Common myeloid progenitor, CD34-positive (primary cell): ENCODE measurements at regions not wholly inside any gene's neighbourhood (a gene's known extent, or its start where the extent isn't known, plus 50 kb on each side); places are given as distances from the start of the nearest gene placed in this dataset.

Experiments used
- CTCF ChIA-PET: fragments of 350-600 bp; sonication (Branson Sonifier 250); formaldehyde crosslinking; loops from one replicate; lab custom pipeline; 2021; ENCODE audit warnings: antibody characterized with exemption; lab: Charles Lee
- POLR2A ChIA-PET: fragments of 350-600 bp; sonication (Branson Sonifier 250); formaldehyde crosslinking; loops from one replicate; lab custom pipeline; 2021; ENCODE audit warnings: antibody characterized with exemption; lab: Charles Lee
- DNase-seq, 3 donors: peaks; one replicate each; pipeline versions ENCODE4 v3.0.0 to v3.0.0-alpha.2; 2013
- H3K27ac ChIP-seq, 2 experiments: 1 replicate in 1 of 2; 2 replicates in 1 of 2; pipeline ENCODE4 v1.7.0; 2013; ENCODE audit warnings: inconsistent platforms in 2 of 2, low read length in 2 of 2, mild to moderate bottlenecking in 2 of 2, low read depth in 1 of 2, moderate library complexity in 1 of 2; ENCODE audit not compliant: severe bottlenecking in 2 of 2, insufficient read depth in 1 of 2, poor library complexity in 1 of 2
- H3K27me3 ChIP-seq, 5 experiments: replicated peaks in 2 of 5; 1 replicate in 3 of 5; 2 replicates in 2 of 5; pipeline versions ENCODE4 v1.6.1 to v1.7.0; 2013; ENCODE audit warnings: low read length in 4 of 5, mild to moderate bottlenecking in 2 of 5, moderate library complexity in 2 of 5, inconsistent platforms in 1 of 5; ENCODE audit not compliant: insufficient read depth in 5 of 5, control insufficient read depth in 4 of 5
- H3K36me3 ChIP-seq, 4 experiments: 1 replicate in 2 of 4; 2 replicates in 2 of 4; pipeline versions ENCODE4 v1.6.1 to v1.7.0; 2013; ENCODE audit warnings: low read length in 3 of 4, control low read depth in 1 of 4, mild to moderate bottlenecking in 1 of 4; ENCODE audit not compliant: control insufficient read depth in 4 of 4, insufficient read depth in 4 of 4
- H3K4me1 ChIP-seq, 4 experiments: 1 replicate in 3 of 4; 2 replicates in 1 of 4; pipeline versions ENCODE4 v1.6.1 to v1.7.1; 2013; ENCODE audit warnings: low read length in 3 of 4, mild to moderate bottlenecking in 3 of 4, control low read depth in 1 of 4, inconsistent platforms in 1 of 4, moderate library complexity in 1 of 4; ENCODE audit not compliant: control insufficient read depth in 4 of 4, insufficient read depth in 4 of 4; ENCODE audit errors: control extremely low read depth in 1 of 4
- H3K4me3 ChIP-seq, 7 experiments: 1 replicate in 4 of 7; 2 replicates in 3 of 7; pipeline versions ENCODE4 v1.5.1 to v1.7.0; 2013; ENCODE audit warnings: mild to moderate bottlenecking in 7 of 7, low read length in 6 of 7, moderate library complexity in 6 of 7, inconsistent platforms in 2 of 7, low read depth in 2 of 7, control low read depth in 1 of 7; ENCODE audit not compliant: insufficient read depth in 4 of 7, control insufficient read depth in 1 of 7; ENCODE audit errors: extremely low read depth in 1 of 7
- H3K9me3 ChIP-seq, 5 experiments: 1 replicate in 4 of 5; 2 replicates in 1 of 5; pipeline versions ENCODE4 v1.6.1 to v1.7.1; 2013; ENCODE audit warnings: low read length in 4 of 5, mild to moderate bottlenecking in 2 of 5, inconsistent platforms in 1 of 5, low read depth in 1 of 5, moderate library complexity in 1 of 5; ENCODE audit not compliant: control insufficient read depth in 4 of 5, insufficient read depth in 2 of 5; ENCODE audit errors: control extremely low read depth in 1 of 5
- WGBS: methylation state at CpG from one replicate; pipeline ENCODE4 v1.1.5; 2013; ENCODE audit not compliant: insufficient coverage; 5-methylcytosine and 5-hydroxymethylcytosine counted together

DNA sequence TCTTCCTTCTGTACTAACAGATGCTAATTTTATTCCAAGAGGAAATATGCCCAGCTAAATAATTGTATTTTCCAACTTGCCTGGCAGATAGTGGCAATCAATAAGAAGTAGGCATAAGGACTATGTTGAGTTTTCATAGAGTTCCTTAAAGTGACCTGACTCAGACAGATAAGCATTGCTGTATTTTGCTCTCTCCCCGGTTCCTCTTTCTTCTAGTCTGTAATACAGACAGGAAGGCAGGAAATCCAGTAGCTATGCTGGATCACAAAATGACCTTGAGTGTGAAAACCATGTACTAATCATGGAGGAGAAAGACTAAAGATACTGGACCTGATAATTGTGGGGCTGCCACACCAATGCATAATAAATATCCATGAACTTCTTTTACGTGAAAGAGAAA is 701.7 kb downstream of the CETN3 start:
- peaks cover 0 to 15% (median 2%) of the 10 kb centered on the region in 4 experiments for H3K4me1 ChIP-seq
- H3K4me3 ChIP-seq, result no peak overlapping the region
- WGBS, result no CpG with 5 or more reads among the region's 2 CpGs
- DNase-seq, result peak; percentile 11 to 62 (median 57)
- CTCF ChIA-PET, result no interaction called here
- H3K36me3 ChIP-seq, result no peaks in the 10 kb centered on the region
- no peak overlapping the region for H3K27ac ChIP-seq
- H3K9me3 ChIP-seq, result no peaks in the 10 kb centered on the region
- POLR2A ChIA-PET, result no interaction called here
- no peaks in the 10 kb centered on the region for H3K27me3 ChIP-seq

GRCh38 chr5:89706731-89707130 is 702.8 kb downstream of the CETN3 start:
- CTCF ChIA-PET, result no interaction called here
- no peaks in the 10 kb centered on the region for H3K9me3 ChIP-seq
- POLR2A ChIA-PET, result no interaction called here

DNA sequence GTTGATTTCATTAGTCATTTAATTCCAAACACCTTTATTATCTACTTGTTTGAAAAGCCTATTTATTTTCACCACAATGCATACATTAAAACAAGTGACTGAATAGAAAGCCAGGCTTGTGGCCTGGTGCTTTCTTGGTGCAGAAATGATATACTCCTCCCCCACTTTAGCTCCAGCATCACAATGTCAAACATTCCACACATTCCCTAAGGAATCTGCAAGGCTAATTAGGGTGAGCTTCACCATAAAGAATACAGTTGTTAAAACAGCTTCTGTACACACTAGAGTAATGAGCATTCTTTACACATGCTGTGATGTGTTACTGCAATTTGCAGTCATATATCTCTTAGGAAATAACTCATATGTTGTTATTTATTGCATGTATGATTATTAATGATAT is 705.7 kb downstream of the CETN3 start:
- H3K36me3 ChIP-seq, result no peaks in the 10 kb centered on the region
- ChIA-PET CTCF (interaction anchor here (1.3 to 1.4 kb wide), 2 partner anchors 11 to 26 kb away, joined by 3 to 4 read pairs; no protein-coding TSS in a partner anchor), POLR2A (no interaction called here)
- DNase-seq, result no peak
- H3K4me3 ChIP-seq, result no peak overlapping the region
- H3K9me3 ChIP-seq, result no peaks in the 10 kb centered on the region
- peaks cover 0 to 15% (median 2%) of the 10 kb centered on the region in 4 experiments for H3K4me1 ChIP-seq
- no peaks in the 10 kb centered on the region for H3K27me3 ChIP-seq
- no peak overlapping the region for H3K27ac ChIP-seq

More at GRCh38 chr5:89706731-89707130, 702.8 kb downstream of the CETN3 start:
- Histone ChIP-seq H3K36me3 (no peaks in the 10 kb centered on the region), H3K27me3 (no peaks in the 10 kb centered on the region), H3K4me3 (no peak overlapping the region), H3K27ac (no peak overlapping the region), H3K4me1 (peaks cover 0 to 15% (median 2%) of the 10 kb centered on the region in 4 experiments)
- WGBS, result no CpG with 5 or more reads among the region's 1 CpG
- DNase-seq, result no peak

- Histone ChIP-seq H3K4me1 (no peaks in the 10 kb centered on the region), H3K27ac (no peak overlapping the region), H3K36me3 (no peaks in the 10 kb centered on the region), H3K4me3 (no peak overlapping the region), H3K27me3 (no peaks in the 10 kb centered on the region), H3K9me3 (no peaks in the 10 kb centered on the region)
- POLR2A ChIA-PET, result no interaction called here
- CTCF ChIA-PET, result no interaction called here
- 100% methylated on average over 2 of the region's 2 CpGs for WGBS
- no peak for DNase-seq
Measured at GRCh38 chr5:89698028-89698427, 711.5 kb downstream of the CETN3 start.

DNA sequence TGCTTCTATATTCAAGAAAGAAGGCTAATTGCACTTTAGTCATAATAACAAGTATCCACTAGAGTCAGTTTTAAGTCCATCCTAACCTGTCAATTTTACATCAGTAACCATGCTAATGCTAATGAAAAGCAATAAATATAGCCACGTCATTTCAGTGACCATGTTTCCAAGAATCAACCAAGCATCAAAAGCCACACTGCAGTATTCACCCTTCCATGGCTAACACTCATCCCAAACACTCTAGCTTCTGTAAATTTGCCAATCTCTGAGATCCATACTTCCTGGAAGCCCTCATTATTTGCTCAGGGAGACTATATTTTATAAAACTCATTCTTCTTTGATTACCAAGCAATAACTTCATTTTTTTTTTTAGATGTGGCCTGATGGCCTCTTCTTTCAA is 712.0 kb downstream of the CETN3 start:
- Histone ChIP-seq H3K4me1 (no peaks in the 10 kb centered on the region), H3K9me3 (no peaks in the 10 kb centered on the region), H3K4me3 (no peak overlapping the region), H3K27me3 (no peaks in the 10 kb centered on the region), H3K27ac (no peak overlapping the region), H3K36me3 (no peaks in the 10 kb centered on the region)
- ChIA-PET POLR2A (interaction anchor here (0.7 kb wide), 1 partner anchor 560 kb away, joined by 3 read pairs; no protein-coding TSS in a partner anchor), CTCF (no interaction called here)
- no peak for DNase-seq
- 71% methylated on average over 1 of the region's 1 CpG for WGBS

DNA sequence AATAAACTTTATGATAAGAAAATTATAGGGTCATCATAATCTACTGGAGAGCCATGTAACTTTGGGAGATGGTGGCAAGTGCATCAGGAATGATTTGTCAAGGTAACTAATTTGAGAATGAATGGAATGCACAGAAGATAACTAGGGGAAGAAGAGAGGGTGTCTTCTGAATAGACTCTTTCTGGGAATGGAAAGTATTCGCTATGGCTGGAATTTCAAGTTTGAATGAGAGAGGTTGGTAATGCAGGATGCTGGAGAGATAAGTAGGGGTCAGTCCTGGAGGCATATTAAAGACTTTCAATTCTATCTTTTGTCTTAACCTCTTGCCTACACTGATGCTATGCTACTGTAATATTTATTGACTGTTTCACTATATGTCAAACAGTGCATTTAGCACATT is 714.2 kb downstream of the CETN3 start:
- WGBS, result no CpG with 5 or more reads among the region's 1 CpG
- H3K36me3 ChIP-seq, result no peaks in the 10 kb centered on the region
- CTCF ChIA-PET, result no interaction called here
- H3K4me1 ChIP-seq, result no peaks in the 10 kb centered on the region
- H3K9me3 ChIP-seq, result no peaks in the 10 kb centered on the region
- H3K27me3 ChIP-seq, result no peaks in the 10 kb centered on the region
- DNase-seq, result no peak
- no peak overlapping the region for H3K4me3 ChIP-seq
- POLR2A ChIA-PET, result no interaction called here
- no peak overlapping the region for H3K27ac ChIP-seq

DNA sequence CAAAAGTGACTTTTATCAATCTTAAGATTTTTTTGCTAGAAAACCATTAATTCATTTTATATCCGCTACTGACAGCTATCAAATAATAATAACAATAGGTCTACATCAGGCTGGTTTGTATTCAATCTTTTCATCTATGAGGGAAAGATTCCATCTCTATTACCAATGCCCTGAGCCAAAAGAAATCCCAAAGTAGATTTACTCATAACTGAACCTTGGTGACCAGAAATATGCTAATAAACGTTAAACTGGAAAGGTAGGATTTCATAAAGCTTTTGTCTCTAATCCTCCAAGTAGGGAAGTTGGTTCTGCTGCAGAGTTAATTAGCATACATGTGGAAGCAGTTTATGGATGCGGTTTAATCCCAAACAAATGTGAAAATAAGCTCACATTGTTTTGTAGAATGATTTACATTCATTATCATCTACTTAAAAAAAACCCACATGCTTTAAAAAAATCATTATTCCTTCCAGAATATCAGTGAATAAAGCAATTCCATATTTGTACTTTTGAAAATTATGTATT is 715.5 kb downstream of the CETN3 start:
- no peak overlapping the region for H3K27ac ChIP-seq
- no peak for DNase-seq
- H3K9me3 ChIP-seq, result no peaks in the 10 kb centered on the region
- no peaks in the 10 kb centered on the region for H3K27me3 ChIP-seq
- WGBS, result 89% methylated on average over 1 of the region's 3 CpGs
- no peak overlapping the region for H3K4me3 ChIP-seq
- ChIA-PET POLR2A (no interaction called here), CTCF (no interaction called here)
- H3K4me1 ChIP-seq, result no peaks in the 10 kb centered on the region
- no peaks in the 10 kb centered on the region for H3K36me3 ChIP-seq
